ENCODE measurements at regions not wholly inside any gene's neighbourhood (a gene's known extent, or its start where the extent isn't known, plus 50 kb on each side); places are given as distances from the start of the nearest gene placed in this dataset.

DNA sequence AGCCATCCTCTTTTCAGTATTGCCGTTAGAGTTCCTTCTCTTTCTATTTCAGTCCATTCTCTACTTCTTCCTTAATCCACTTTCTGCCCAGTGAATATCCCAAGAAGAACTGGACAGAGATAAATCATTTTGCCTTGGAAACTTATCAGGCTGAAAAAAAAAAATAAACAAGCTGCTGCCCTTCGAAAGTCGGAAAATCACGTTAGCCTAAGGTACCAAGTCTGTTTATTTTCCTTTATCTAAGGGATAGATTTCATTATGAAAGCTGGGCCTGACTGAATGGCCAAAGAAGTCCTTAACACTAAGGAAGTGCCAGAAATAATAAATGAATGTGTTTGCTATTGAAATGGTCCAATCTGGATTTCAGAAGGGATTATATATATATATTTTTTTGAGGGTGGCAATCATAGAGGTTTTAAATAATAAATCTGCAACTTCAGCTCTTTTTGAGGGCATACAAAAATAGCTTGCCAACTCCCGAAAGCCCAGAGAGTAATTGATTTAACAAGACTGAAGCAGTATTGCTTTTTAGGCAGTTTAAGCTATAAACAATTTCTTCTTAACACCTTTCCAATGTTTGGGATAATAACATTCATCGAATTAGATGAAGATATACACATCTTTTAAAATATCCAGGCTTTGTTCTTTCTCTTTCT lies 127.0 kb upstream of the STMND1 start:
- DNase-seq = no peak

DNA sequence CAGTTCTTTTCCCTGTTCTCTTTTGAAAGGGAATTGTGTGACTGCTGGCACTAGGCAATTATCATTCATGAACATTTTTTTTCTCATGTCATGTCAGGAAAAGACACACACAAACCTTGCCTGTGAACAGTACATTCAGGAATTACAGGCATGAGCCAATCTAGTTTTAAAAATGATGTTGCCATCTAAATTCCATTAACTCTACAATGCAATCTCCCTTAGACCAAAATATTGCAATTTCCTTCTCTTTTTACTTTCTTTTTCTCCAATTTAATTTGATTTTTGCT lies 127.5 kb upstream of the STMND1 start:
- no peak for DNase-seq

DNA sequence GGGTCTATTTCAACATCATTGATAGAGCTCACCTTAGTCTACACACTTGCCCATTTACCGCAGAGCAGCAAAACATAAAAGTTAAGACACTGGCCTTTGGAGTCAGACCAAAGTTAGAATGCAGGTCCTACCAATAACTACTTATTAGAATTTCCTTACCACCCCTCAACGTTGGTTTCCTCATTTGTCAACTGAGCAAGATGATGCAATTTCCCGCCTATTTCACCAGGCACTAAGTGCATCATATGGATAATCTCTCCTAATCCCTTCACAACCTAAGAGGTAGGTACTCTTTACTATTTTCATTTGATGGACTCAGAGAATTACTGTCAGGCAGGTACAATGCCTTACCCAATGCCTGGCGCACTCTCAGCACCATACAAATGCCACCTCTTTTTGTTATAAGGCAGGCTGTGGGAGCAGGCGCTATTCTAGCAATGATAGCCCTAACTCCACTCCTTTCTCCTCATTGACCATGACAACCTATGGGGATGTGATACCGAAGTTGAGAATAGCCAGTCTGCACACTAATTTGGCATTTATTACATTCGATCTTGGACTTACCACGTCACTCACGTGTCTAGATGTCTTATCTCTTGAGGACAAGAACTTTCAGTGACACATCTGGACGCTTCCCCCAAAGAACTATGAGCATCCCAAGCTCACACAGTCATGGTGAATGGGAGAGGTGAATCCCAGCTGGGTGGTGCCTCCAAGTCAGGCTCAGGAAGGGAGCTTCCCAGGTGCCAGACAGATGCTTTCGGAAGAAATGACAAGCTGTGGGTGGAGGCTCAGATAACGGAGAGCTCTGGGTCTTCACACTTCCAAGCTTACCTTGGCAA lies 128.1 kb upstream of the STMND1 start:
- DNase-seq = no peak

DNA sequence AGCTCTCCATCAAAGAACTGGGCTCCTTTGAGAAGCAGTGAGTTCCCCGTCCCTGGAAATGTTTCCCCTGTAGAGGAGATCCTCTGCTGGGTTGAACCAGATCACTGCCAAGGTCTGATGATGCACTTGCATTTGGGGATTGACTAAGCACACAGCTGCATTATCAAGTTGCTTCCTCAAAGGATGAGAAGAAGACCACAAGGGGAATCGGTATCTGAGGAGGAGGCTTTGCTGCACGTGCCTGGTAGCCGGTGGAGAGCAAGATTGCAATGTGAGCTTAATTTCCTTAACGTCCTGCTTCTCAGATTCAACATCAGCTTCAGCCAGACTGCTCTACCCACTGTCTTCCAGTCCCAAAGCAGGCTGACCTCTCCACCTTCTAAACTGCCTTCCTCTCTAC lies 128.8 kb upstream of the STMND1 start:
- no peak for DNase-seq

DNA sequence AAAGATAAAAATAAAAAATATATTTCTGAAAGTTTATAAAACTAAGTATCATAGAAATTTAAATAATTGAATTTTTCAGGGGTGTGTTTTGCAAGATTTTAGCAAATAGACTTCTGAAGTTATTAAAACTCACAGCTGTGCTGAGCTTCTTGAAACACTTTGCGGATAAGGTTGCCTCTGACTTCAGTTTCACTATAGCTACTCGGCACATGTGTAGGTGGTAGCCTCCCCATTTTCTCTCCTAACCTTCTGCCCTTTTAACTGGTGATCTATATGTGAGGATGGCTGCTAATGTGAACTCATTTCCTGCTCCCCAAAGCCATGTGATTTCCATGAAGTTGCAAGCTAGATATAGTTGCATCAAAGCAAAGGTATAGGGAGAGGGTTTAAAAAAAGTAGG lies 129.3 kb upstream of the STMND1 start:
- no peak for DNase-seq

DNA sequence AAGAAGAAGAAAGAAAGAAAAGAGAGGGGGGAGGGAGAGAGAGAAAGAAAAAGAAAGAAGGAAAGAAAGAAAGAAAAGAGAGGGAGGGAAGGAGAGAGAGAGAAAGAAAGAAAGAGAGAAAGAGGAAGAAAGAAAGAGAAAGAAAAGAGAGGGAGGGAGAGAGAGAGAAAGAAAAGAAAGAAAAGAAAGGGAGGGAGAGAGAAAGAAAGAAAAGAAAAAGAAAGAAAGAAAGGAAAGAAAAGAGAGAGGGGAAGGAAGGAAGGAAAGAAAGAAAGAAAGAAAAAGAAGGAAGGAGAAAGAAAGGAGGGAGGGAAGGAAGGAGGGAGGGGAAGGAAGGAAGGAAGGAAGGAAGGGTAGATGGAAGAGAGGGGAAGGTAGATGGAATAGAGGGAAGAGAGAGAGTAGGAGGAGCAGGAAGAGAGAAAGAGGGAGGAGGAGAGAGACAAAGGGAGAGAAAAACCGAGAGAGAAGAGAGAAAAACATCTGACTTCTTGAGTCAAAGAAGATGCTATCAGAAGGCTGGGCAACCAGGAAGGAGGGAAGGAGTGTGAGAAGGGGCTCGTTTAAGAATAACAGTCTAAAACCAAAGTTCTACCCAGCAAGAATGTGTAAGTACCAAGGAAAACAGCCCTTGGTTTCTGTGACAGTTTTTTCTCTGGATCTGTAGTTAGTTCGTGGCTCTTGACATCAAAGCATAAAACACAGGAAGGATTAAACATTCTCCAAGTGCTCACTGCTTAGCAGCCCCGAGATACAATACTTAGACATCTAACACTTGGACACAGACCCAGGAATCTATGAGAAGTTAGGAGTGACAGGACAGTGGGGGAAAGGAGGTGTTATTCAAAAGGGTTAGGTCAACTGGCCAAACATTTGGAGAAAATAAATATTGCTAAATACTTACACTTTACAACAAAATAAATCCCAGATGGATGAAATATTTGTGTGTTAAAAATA lies 131.9 kb upstream of the STMND1 start:
- no peak for DNase-seq

DNA sequence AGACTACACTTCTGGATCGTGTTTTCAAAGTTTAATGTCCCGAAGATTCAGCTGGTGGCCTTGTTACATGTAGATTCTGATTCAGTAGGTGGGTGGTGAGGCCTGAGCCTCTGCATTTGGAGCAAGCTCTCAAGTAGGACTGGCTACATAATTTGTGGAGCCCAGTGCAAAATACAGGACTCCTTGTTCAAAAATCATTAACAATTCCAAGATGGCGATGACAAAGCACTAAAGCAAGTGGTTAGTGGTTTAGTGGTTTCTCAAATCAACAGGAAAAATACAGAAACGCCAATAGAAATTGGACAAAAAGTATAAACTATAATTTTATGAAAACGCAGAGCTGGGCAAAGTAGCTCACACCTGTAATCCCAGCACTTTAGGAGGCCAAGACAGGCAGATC lies 133.7 kb upstream of the STMND1 start:
- DNase-seq = no peak

DNA sequence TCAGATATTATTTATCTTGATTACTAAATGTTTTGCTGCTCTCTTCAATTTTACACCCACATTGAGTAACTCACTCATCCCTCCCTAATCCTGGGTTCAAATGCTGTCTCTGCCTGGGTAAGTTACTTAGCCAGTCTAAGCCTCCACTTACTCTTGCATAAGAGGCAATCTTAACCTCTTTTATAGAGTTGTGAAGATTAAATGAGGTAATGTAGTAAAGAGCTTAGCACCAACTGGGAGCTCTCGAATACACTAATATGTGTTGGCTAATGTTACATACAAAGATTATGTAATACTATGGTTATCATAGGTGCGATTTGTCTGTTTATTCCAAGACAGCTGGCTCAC lies 134.4 kb upstream of the STMND1 start:
- no peak for DNase-seq

DNA sequence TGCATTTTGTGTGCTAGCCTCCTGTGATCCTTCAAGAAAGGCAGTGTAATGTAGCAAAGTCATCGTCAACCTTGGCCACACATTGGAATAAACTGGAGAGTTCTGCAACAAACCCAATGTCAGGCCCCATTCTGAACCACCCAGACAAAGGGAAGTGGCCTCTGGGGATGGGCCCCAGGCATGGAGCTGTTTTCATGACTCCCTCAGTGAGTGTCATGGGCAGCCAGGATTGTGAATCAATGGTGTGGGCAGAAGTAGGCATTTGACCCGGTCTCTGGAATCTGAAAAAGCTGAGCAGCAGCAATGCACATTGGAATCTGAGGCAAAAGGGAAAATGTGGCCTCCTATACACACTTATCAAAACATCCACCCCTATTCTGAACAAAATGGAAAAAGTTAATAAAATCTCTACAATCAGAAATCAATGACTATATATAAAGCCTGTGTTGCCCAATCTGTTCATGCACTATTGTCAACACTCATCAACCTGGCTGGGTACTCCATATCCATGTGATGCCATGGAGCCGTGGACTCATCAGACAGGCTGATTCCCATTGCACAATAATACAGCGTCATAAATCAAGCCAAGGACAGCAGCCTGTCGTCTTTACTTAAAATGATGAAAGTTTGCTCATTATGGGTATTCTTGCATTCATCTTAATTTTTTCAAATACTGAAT lies 134.9 kb upstream of the STMND1 start:
- no peak for DNase-seq

DNA sequence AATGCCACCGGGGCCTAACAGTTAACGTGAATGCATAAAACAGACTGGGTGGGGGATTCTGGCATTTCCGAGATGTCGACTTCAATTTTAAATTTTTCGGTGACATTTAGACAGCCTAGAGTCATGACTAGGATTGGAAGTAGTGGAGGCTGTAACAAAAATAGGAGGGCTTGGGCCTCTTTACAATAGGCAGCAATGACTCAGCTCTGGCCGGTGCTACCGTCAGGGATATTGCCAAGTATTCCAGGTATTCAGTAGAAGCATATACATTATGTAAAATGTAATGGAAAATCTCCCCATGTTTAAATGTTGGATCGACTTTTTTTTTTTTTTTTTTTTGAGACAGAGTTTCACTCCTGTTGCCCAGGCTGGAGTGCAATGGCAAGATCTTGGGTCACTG lies 136.2 kb upstream of the STMND1 start:
- no peak for DNase-seq

DNA sequence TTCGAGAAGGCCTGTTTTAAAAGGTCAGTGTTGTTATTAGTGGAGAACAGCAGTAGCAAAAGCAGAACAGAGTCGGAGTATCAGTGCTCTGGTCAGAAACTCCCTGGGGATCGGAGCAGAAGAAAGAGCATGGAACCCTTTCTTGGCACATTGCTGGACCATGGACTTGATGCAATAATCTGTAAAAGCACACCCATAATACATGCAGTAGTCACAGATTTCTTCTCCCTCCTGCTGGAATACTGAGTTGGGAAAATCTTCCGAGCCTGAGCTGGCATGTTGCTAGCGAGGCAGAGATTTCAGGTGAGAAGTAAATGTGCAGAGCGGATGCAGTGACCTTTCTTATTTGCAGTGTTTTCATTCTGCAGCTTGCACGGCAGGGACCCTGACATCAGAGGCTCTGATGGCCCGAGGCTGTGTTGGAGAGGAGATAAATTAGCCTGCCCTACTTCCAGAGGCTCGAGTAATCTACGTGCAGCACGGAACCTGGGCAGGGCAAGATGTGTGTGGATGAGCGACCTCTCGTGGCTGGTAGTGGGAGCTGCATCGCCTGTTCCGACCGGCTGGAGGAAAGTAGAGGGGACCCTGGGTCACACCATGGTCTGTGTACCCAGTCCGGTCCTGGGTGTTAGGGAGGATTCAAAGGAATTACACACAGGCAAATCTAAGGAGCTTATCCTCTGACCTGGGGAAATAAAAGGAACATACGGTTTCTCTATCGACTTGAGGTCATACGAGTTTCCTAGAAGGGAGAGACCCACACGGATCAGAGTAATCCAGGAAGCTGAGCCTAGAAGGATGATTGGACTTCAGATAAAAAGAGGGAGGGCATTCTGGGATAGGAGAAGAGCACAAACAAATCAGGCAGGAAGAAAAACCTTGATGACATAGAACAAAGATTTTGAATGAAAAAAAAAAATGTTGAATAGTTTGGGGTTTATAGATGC lies 137.0 kb upstream of the STMND1 start:
- DNase-seq = peak; percentile 29 to 87

DNA sequence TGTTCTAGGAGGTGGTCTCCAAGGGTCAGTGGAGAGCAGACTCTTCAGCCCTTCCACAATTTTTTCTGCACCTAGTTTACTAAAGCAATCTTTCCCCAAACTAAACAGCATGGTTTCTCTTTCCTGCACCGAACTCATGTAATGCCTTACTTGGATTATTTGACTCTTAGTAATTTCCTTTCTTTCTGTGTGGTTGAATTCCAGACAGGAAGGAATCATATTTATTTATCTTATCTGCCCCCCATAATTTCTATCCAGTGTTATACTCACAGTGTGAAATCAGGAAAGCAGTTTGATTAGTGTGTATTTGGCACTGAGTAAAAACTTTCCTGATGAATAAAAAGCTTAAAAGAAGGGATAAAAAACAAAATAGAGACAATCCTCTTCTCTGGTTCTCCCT lies 140.3 kb upstream of the STMND1 start:
- no peak for DNase-seq

DNA sequence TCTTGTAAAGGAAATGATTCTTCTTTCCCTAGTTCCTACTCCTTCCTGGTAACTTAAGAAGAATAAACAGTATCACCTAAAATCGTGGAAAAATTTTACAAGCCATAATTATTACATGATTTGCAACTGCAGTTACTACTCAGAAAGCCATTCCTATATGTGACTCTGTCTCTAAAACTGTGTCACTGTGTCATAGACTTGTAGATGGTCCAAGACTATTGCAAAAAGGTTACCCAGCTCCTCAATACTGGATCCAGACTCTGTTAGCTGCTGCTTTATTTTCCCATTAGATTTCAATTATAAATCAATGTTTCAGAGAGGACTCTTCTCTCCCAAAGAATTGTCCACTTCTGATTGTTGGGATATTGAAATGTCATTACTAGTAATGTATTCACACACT lies 142.1 kb upstream of the STMND1 start:
- no peak for DNase-seq

DNA sequence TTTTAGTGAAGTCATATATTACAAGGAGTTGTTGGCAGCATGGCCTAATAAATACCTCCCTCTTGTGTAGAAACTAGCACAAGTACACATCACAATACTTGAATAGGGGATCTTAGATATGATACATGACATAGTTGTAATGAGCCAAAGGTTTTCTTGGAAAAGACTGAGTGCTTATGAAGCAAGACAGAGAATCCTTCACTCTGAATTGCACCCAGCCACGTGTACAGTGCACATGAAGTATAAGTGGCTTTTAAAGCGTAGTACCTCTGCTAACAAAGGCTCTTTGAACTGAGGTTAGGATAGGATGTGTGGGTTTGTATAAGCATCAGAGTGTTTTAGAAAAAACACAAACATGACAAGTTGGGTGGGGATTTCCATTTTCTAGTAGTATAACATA lies 145.5 kb upstream of the STMND1 start:
- no peak for DNase-seq

DNA sequence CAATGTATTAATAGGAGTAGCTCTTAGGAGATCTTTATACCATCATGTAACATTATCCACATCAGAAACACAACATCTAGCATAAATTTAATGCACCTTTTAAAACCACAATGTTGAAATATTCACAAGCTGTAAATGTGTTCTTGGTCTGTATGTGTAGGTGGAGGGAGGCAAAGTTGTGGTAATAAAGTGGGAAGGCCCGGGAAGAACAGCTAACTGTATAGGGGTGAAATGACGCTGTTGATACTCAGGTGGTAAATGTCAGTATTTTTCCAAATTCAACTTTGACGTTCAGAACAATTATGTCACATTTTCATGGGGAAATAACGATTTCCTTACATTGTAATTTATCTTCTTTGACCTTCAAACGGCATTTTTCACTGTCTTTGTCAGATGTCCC lies 146.0 kb upstream of the STMND1 start:
- no peak for DNase-seq

DNA sequence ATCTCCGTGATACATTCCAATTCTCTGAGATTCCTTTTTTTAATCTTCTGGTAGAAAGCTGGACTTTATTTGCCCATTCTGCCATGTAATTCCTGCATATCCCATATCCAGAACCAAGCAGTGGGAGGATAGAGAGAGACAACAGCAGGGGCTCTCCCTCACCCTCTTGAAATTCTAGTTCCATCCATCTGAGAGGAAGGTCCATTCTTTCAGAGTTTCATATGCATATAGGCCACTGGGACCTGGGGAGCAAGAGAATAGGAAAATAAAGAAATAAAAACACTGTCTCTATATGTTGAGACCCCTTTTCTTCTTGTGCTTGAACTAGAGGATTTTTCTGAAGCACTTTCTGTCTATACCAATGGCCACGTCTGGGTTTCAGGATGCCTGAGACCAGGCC lies 147.9 kb upstream of the STMND1 start:
- no peak for DNase-seq

DNA sequence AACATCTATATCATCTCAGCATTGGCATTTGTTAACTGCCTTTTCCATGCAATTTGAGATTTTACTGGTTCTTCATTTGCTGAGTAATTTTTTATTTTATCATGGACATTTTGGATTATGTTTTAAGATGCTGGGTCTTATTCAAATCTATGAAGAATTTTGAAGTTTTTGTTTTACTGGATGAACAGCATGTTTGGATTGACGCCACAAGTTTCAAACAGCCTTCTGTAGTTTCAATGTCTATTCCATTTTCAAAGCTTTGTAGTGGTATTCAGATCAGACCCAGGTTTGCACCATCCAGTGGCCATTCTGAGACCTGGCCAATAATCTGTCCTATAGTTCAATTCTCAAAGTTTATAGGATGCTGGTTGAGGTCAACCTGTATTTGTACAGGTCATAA lies 148.4 kb upstream of the STMND1 start:
- no peak for DNase-seq

DNA sequence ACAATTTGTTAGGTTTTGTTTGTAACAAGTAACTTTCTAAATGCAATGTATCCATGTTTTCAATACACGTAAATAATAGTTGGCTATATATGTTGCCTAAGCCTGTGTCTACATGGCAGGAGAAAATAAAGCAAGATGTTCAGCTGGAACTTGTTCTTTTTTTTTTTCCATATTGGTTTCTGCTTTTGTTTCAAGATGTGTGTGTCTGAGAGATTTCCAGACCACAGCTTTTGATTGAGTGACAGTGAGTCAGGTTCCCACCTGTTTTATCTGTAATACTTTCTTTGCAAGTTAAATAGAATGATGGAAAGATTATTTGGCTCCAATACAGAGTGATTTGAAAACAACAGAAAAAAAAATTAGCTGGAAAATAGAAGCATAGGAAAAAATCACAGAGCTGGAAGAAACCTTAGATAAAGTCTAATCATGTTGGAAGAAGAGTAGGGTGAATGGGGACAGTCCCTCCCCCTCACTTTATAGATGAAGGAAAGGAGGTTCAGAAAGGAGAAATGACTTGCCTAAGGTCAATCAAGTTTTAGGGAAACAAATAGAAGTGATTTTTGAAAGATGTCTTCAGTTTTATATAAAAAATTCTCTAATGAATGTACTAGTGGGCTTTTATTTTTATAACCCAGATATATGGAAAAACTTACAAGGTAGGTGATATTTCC lies 150.9 kb upstream of the STMND1 start:
- DNase-seq = no peak

DNA sequence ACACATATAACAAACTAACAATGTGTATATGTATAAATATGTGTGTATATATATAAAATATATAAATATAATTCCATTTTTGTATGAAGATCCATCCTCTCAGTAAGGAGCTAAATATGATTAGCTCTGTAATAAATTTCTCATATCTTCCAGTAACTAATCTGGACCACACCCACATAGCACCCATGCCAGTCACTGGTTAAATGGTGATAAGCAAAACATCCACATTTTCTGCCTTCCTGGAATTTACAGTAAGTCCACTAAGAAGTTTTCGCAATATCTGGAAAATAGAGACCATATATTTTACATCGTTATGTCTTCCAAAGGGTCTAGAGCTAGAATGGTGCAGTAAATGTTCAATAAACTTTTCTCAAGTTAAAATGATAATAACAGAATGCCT lies 151.5 kb upstream of the STMND1 start:
- DNase-seq = no peak

DNA sequence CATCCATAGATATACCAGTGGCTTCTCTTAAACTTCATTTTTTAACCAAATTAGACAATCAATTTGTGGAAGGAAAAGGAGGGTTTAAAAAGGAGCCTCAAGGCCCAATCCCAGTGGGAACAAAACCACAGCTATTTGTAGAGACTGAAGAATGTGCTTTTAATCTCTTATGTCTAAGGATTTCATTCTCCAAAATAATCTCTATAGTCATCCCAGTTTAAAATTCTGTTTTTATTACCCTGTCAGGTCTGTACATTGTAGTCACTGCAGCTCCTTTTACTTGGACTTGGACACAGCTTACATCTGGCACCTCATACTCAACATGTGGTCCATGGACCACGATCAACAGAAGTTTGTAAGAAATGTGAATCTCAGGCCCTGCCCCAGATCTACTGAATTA lies 152.1 kb upstream of the STMND1 start:
- no peak for DNase-seq

DNA sequence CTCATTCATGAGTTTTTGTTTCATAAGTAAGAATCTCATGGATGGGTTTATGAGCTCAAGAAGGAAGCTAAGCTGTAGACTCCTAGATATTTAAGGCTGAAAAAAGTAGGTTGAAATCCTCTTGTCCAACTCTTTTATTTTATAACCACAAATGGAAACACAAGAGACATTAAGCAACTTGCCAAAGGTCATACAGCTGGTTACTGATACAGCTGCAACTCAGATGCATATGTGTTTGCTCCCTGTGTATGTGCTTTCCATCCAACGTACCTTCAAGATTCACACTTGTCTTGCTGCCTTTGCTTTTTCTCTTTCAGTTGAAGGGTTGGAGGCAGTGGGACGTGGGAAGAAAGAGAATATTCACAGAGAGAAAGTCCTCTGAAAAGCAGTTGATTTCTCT lies 153.5 kb upstream of the STMND1 start:
- no peak for DNase-seq
